ENCODE measurements at regions not wholly inside any gene's neighbourhood (a gene's known extent, or its start where the extent isn't known, plus 50 kb on each side); places are given as distances from the start of the nearest gene placed in this dataset.
"Not testable (repeated sequence)": the region's sequence is repeated elsewhere in the genome, so short reads cannot be mapped to it uniquely, and the experiment has no call there.

GRCh38 chr5:12658871-12659446 is 754.7 kb upstream of the CTNND2 start:
- DNase-seq (ENCODE audit: low spot score) = no peak

GRCh38 chr5:12657914-12658474 is 753.7 kb upstream of the CTNND2 start:
- DNase-seq (ENCODE audit: low spot score) = not testable (repeated sequence)

GRCh38 chr5:12655675-12656074 is 751.4 kb upstream of the CTNND2 start:
- DNase-seq (ENCODE audit: low spot score) = no peak

- no peak for DNase-seq (ENCODE audit: low spot score)
These were observed 748.0 kb upstream of the CTNND2 start for GRCh38 chr5:12652201-12652600.

GRCh38 chr5:12648558-12648957 is 744.3 kb upstream of the CTNND2 start:
- no peak for DNase-seq (ENCODE audit: low spot score)

- DNase-seq (ENCODE audit: low spot score) = no peak
These were observed 743.4 kb upstream of the CTNND2 start for GRCh38 chr5:12647613-12648012.

GRCh38 chr5:12645582-12645981 is 741.3 kb upstream of the CTNND2 start:
- DNase-seq (ENCODE audit: low spot score) = no peak

- no peak for DNase-seq (ENCODE audit: low spot score)
These were observed 732.0 kb upstream of the CTNND2 start for GRCh38 chr5:12636209-12636608.

GRCh38 chr5:12626556-12626955 is 722.3 kb upstream of the CTNND2 start:
- no peak for DNase-seq (ENCODE audit: low spot score)

- DNase-seq (ENCODE audit: low spot score) = no peak
These were observed 721.5 kb upstream of the CTNND2 start for GRCh38 chr5:12625667-12626263.

GRCh38 chr5:12624776-12625560 is 720.7 kb upstream of the CTNND2 start:
- no peak for DNase-seq (ENCODE audit: low spot score)

- no peak for DNase-seq (ENCODE audit: low spot score)
These were observed 719.2 kb upstream of the CTNND2 start for GRCh38 chr5:12623408-12623807.

GRCh38 chr5:12616093-12616492 is 711.8 kb upstream of the CTNND2 start:
- DNase-seq (ENCODE audit: low spot score) = no peak

GRCh38 chr5:12615141-12615820 is 711.0 kb upstream of the CTNND2 start:
- DNase-seq (ENCODE audit: low spot score) = no peak

- no peak for DNase-seq (ENCODE audit: low spot score)
These were observed 710.4 kb upstream of the CTNND2 start for GRCh38 chr5:12614608-12615007.

GRCh38 chr5:12611132-12611531 is 706.9 kb upstream of the CTNND2 start:
- DNase-seq (ENCODE audit: low spot score) = no peak

- DNase-seq (ENCODE audit: low spot score) = not testable (repeated sequence)
These were observed 703.6 kb upstream of the CTNND2 start for GRCh38 chr5:12607817-12608216.

- no peak for DNase-seq (ENCODE audit: low spot score)
These were observed 688.0 kb upstream of the CTNND2 start for GRCh38 chr5:12592228-12592627.

- DNase-seq (ENCODE audit: low spot score) = no peak
These were observed 682.2 kb upstream of the CTNND2 start for GRCh38 chr5:12586406-12586805.

GRCh38 chr5:12578803-12579202 is 674.6 kb upstream of the CTNND2 start:
- not testable (repeated sequence) for DNase-seq (ENCODE audit: low spot score)

GRCh38 chr5:12576953-12577352 is 672.7 kb upstream of the CTNND2 start:
- DNase-seq (ENCODE audit: low spot score) = not testable (repeated sequence)

- not testable (repeated sequence) for DNase-seq (ENCODE audit: low spot score)
These were observed 670.2 kb upstream of the CTNND2 start for GRCh38 chr5:12574298-12575093.
